ENCODE measurements at regions not wholly inside any gene's neighbourhood (a gene's known extent, or its start where the extent isn't known, plus 50 kb on each side); places are given as distances from the start of the nearest gene placed in this dataset.
A peak's percentile ranks its signal among the peaks of the same experiment; 100 is the strongest.
"Not testable (repeated sequence)": the region's sequence is repeated elsewhere in the genome, so short reads cannot be mapped to it uniquely, and the experiment has no call there.

- Histone ChIP-seq H3K27me3 (ENCODE audit: insufficient read depth, low read length) (no peaks in the 10 kb centered on the region), H3K4me1 (ENCODE audit: control insufficient read depth, insufficient read depth, low read length, unreplicated experiment) (peaks cover 19% of the 10 kb centered on the region), H3K36me3 (ENCODE audit: insufficient read depth, low read length) (no peaks in the 10 kb centered on the region), H2AFZ (ENCODE audit: low read length, unreplicated experiment) (peak overlapping the region; percentile 91), H3K4me3 (ENCODE audit: low read depth, low read length) (no peak overlapping the region), H3K79me2 (ENCODE audit: control insufficient read depth, insufficient read depth, low read length, unreplicated experiment) (no peaks in the 10 kb centered on the region), H3K27ac (ENCODE audit: low read depth, low read length) (peak overlapping the region; percentile 33; the same call in 1 of the 2 replicates)
Observed at GRCh38 chr2:235416858-235417499, 76.9 kb upstream of the AGAP1 start.

GRCh38 chr2:235418918-235419317 lies 74.9 kb upstream of the AGAP1 start:
- Histone ChIP-seq H3K4me3 (ENCODE audit: low read depth, low read length) (no peak overlapping the region), H3K27ac (ENCODE audit: low read depth, low read length) (no peak overlapping the region), H3K4me1 (ENCODE audit: control insufficient read depth, insufficient read depth, low read length, unreplicated experiment) (peaks cover 19% of the 10 kb centered on the region), H2AFZ (ENCODE audit: low read length, unreplicated experiment) (peak overlapping the region; percentile 32), H3K36me3 (ENCODE audit: insufficient read depth, low read length) (no peaks in the 10 kb centered on the region), H3K27me3 (ENCODE audit: insufficient read depth, low read length) (no peaks in the 10 kb centered on the region), H3K79me2 (ENCODE audit: control insufficient read depth, insufficient read depth, low read length, unreplicated experiment) (no peaks in the 10 kb centered on the region)

GRCh38 chr2:235419996-235420395 lies 73.8 kb upstream of the AGAP1 start:
- peaks cover 19% of the 10 kb centered on the region for H3K4me1 ChIP-seq (ENCODE audit: control insufficient read depth, insufficient read depth, low read length, unreplicated experiment)
- H3K27me3 ChIP-seq (ENCODE audit: insufficient read depth, low read length), result no peaks in the 10 kb centered on the region
- H3K4me3 ChIP-seq (ENCODE audit: low read depth, low read length), result no peak overlapping the region
- no peaks in the 10 kb centered on the region for H3K36me3 ChIP-seq (ENCODE audit: insufficient read depth, low read length)
- no peak overlapping the region for H3K27ac ChIP-seq (ENCODE audit: low read depth, low read length)
- no peak overlapping the region for H2AFZ ChIP-seq (ENCODE audit: low read length, unreplicated experiment)
- no peaks in the 10 kb centered on the region for H3K79me2 ChIP-seq (ENCODE audit: control insufficient read depth, insufficient read depth, low read length, unreplicated experiment)

- H3K4me3 ChIP-seq (ENCODE audit: low read depth, low read length), result no peak overlapping the region
- peaks cover 18% of the 10 kb centered on the region for H3K4me1 ChIP-seq (ENCODE audit: control insufficient read depth, insufficient read depth, low read length, unreplicated experiment)
- H3K36me3 ChIP-seq (ENCODE audit: insufficient read depth, low read length), result no peaks in the 10 kb centered on the region
- no peak overlapping the region for H2AFZ ChIP-seq (ENCODE audit: low read length, unreplicated experiment)
- H3K79me2 ChIP-seq (ENCODE audit: control insufficient read depth, insufficient read depth, low read length, unreplicated experiment), result no peaks in the 10 kb centered on the region
- H3K27me3 ChIP-seq (ENCODE audit: insufficient read depth, low read length), result 0 out of 2 replicates have a peak, but pooled peaks cover 3% of the 10 kb centered on the region
- H3K27ac ChIP-seq (ENCODE audit: low read depth, low read length), result no peak overlapping the region
Observed at GRCh38 chr2:235421618-235422017, 72.2 kb upstream of the AGAP1 start.

- peaks cover 9% of the 10 kb centered on the region for H3K4me1 ChIP-seq (ENCODE audit: control insufficient read depth, insufficient read depth, low read length, unreplicated experiment)
- H2AFZ ChIP-seq (ENCODE audit: low read length, unreplicated experiment), result no peak overlapping the region
- no peaks in the 10 kb centered on the region for H3K36me3 ChIP-seq (ENCODE audit: insufficient read depth, low read length)
- H3K27ac ChIP-seq (ENCODE audit: low read depth, low read length), result no peak overlapping the region
- H3K27me3 ChIP-seq (ENCODE audit: insufficient read depth, low read length), result 0 out of 2 replicates have a peak, but pooled peaks cover 3% of the 10 kb centered on the region
- H3K79me2 ChIP-seq (ENCODE audit: control insufficient read depth, insufficient read depth, low read length, unreplicated experiment), result no peaks in the 10 kb centered on the region
- H3K4me3 ChIP-seq (ENCODE audit: low read depth, low read length), result no peak overlapping the region
Observed at GRCh38 chr2:235430366-235431083, 63.3 kb upstream of the AGAP1 start.

GRCh38 chr2:235432741-235433520 lies 60.9 kb upstream of the AGAP1 start:
- Histone ChIP-seq H3K79me2 (ENCODE audit: control insufficient read depth, insufficient read depth, low read length, unreplicated experiment) (no peaks in the 10 kb centered on the region), H3K36me3 (ENCODE audit: insufficient read depth, low read length) (no peaks in the 10 kb centered on the region), H3K4me1 (ENCODE audit: control insufficient read depth, insufficient read depth, low read length, unreplicated experiment) (peaks cover 9% of the 10 kb centered on the region), H3K27ac (ENCODE audit: low read depth, low read length) (no peak overlapping the region), H2AFZ (ENCODE audit: low read length, unreplicated experiment) (no peak overlapping the region), H3K27me3 (ENCODE audit: insufficient read depth, low read length) (no peaks in the 10 kb centered on the region), H3K4me3 (ENCODE audit: low read depth, low read length) (no peak overlapping the region)

GRCh38 chr2:235433860-235434259 lies 60.0 kb upstream of the AGAP1 start:
- H2AFZ ChIP-seq (ENCODE audit: low read length, unreplicated experiment), result peak overlapping the region; percentile 76
- peaks cover 9% of the 10 kb centered on the region for H3K4me1 ChIP-seq (ENCODE audit: control insufficient read depth, insufficient read depth, low read length, unreplicated experiment)
- H3K27me3 ChIP-seq (ENCODE audit: insufficient read depth, low read length), result no peaks in the 10 kb centered on the region
- H3K79me2 ChIP-seq (ENCODE audit: control insufficient read depth, insufficient read depth, low read length, unreplicated experiment), result no peaks in the 10 kb centered on the region
- H3K27ac ChIP-seq (ENCODE audit: low read depth, low read length), result no peak overlapping the region
- no peaks in the 10 kb centered on the region for H3K36me3 ChIP-seq (ENCODE audit: insufficient read depth, low read length)
- H3K4me3 ChIP-seq (ENCODE audit: low read depth, low read length), result no peak overlapping the region

- Histone ChIP-seq H3K79me2 (ENCODE audit: control insufficient read depth, insufficient read depth, low read length, unreplicated experiment) (no peaks in the 10 kb centered on the region), H3K27me3 (ENCODE audit: insufficient read depth, low read length) (no peaks in the 10 kb centered on the region), H3K27ac (ENCODE audit: low read depth, low read length) (no peak overlapping the region), H3K36me3 (ENCODE audit: insufficient read depth, low read length) (no peaks in the 10 kb centered on the region), H3K4me3 (ENCODE audit: low read depth, low read length) (no peak overlapping the region), H3K4me1 (ENCODE audit: control insufficient read depth, insufficient read depth, low read length, unreplicated experiment) (no peaks in the 10 kb centered on the region), H2AFZ (ENCODE audit: low read length, unreplicated experiment) (no peak overlapping the region)
Observed at GRCh38 chr2:235439959-235440662, 53.7 kb upstream of the AGAP1 start.

- H3K27ac ChIP-seq (ENCODE audit: low read depth, low read length); H3K27me3 ChIP-seq (ENCODE audit: insufficient read depth, low read length); H2AFZ ChIP-seq (ENCODE audit: low read length, unreplicated experiment); H3K4me3 ChIP-seq (ENCODE audit: low read depth, low read length); H3K4me1 ChIP-seq (ENCODE audit: control insufficient read depth, insufficient read depth, low read length, unreplicated experiment); H3K79me2 ChIP-seq (ENCODE audit: control insufficient read depth, insufficient read depth, low read length, unreplicated experiment); H3K36me3 ChIP-seq (ENCODE audit: insufficient read depth, low read length): not testable (repeated sequence)
Observed at GRCh38 chr2:235443580-235443979, 50.3 kb upstream of the AGAP1 start.

All from ACC112 (cell line).